ENCODE measurements at regions not wholly inside any gene's neighbourhood (a gene's known extent, or its start where the extent isn't known, plus 50 kb on each side); places are given as distances from the start of the nearest gene placed in this dataset.

- no peak for DNase-seq
These were observed 283.4 kb downstream of the GADD45G start for GRCh38 chr9:89888233-89888632.

GRCh38 chr9:89888677-89889076 lies 283.9 kb downstream of the GADD45G start:
- DNase-seq: no peak

GRCh38 chr9:89889865-89890264 lies 285.1 kb downstream of the GADD45G start:
- DNase-seq: no peak

GRCh38 chr9:89890326-89890980 lies 285.6 kb downstream of the GADD45G start:
- DNase-seq: no peak

- DNase-seq: no peak
These were observed 286.4 kb downstream of the GADD45G start for GRCh38 chr9:89891221-89891590.

GRCh38 chr9:89891591-89892304 lies 286.9 kb downstream of the GADD45G start:
- DNase-seq: no peak

GRCh38 chr9:89892920-89893319 lies 288.1 kb downstream of the GADD45G start:
- no peak for DNase-seq

- DNase-seq: no peak
These were observed 289.1 kb downstream of the GADD45G start for GRCh38 chr9:89893886-89894285.

- DNase-seq: no peak
These were observed 292.1 kb downstream of the GADD45G start for GRCh38 chr9:89896806-89897340.

- DNase-seq: no peak
These were observed 294.8 kb downstream of the GADD45G start for GRCh38 chr9:89899573-89899972.

GRCh38 chr9:89901920-89902319 lies 297.1 kb downstream of the GADD45G start:
- no peak for DNase-seq

GRCh38 chr9:89902450-89903140 lies 297.8 kb downstream of the GADD45G start:
- DNase-seq: no peak

- no peak for DNase-seq
These were observed 298.3 kb downstream of the GADD45G start for GRCh38 chr9:89903141-89903475.

- DNase-seq: no peak
These were observed 301.0 kb downstream of the GADD45G start for GRCh38 chr9:89905606-89906338.

- DNase-seq: no peak
These were observed 307.2 kb downstream of the GADD45G start for GRCh38 chr9:89911721-89912604.

- no peak for DNase-seq
These were observed 307.8 kb downstream of the GADD45G start for GRCh38 chr9:89912605-89912953.

GRCh38 chr9:89915187-89915586 lies 310.4 kb downstream of the GADD45G start:
- no peak for DNase-seq

- DNase-seq: no peak
These were observed 311.3 kb downstream of the GADD45G start for GRCh38 chr9:89916001-89916597.

- DNase-seq: no peak
These were observed 313.0 kb downstream of the GADD45G start for GRCh38 chr9:89917861-89918260.

GRCh38 chr9:89919171-89919681 lies 314.4 kb downstream of the GADD45G start:
- DNase-seq: peak; percentile 48

- no peak for DNase-seq
These were observed 315.3 kb downstream of the GADD45G start for GRCh38 chr9:89920131-89920530.
